Upper lobe of right lung (tissue), 1 donor: ENCODE measurements at regions not wholly inside any gene's neighbourhood (a gene's known extent, or its start where the extent isn't known, plus 50 kb on each side); places are given as distances from the start of the nearest gene placed in this dataset.

ENCODE experiments used
- ATAC-seq: fragments of 200-7000 bp; cut with Tn5 transposase; one replicate; pipeline ENCODE4 v1.9.1; 2020; ENCODE audit warnings: mild to moderate bottlenecking, moderate library complexity
- DNase-seq: peaks from one replicate; pipeline ENCODE4 v3.0.0-alpha.2; 2020
- H3K27ac ChIP-seq: fragments of 200-600 bp; one replicate; pipeline ENCODE4 v1.8.0; 2022
- H3K27me3 ChIP-seq: fragments of 200-600 bp; one replicate; pipeline ENCODE4 v1.8.0; 2022; ENCODE audit warnings: mild to moderate bottlenecking
- H3K36me3 ChIP-seq: fragments of 200-600 bp; one replicate; pipeline ENCODE4 v1.8.0; 2022
- H3K4me1 ChIP-seq: fragments of 200-600 bp; one replicate; pipeline ENCODE4 v1.8.0; 2022
- H3K4me3 ChIP-seq: fragments of 200-600 bp; one replicate; pipeline ENCODE4 v1.8.0; 2022; ENCODE audit warnings: mild to moderate bottlenecking
- H3K9me3 ChIP-seq: fragments of 200-600 bp; one replicate; pipeline ENCODE4 v1.8.0; 2022
- intact Hi-C: fragments of 100-400 bp; cut with DNase I; formaldehyde crosslinking; loops from one replicate; pipeline ENCODE4 v1.11.0; 2022
- TF ChIP-seq, protein P1 (sequence below): fragments of 200-600 bp; IDR thresholded peaks from one replicate; pipeline ENCODE4 v1.8.0; 2022; ENCODE audit warnings: antibody characterized with exemption
- donor health status: DM: no; HTN: yes; CAD: no; lungs with severe emphysema.

DNA sequence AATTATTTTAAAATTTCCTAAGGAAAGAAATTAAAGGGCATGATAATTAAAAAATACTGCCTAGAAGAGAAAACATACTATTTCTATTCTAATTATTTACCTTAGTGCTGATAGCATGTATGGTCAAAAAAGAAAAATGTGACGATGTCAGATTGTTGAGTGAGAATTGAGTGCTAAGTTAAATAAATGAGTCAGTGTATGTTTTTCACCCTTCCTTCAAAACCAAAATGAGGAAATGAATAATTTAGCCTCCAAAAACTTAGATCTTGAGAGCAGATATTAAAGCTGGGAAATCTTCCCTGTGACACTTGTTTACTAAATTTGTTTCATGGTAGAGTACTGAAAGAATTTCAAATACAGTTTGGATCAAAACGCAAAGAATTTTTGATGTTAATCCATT is 58.6 kb upstream of the NYAP2 start:
- Histone ChIP-seq H3K4me1 (no peaks in the 10 kb centered on the region), H3K36me3 (no peaks in the 10 kb centered on the region), H3K27me3 (no peaks in the 10 kb centered on the region), H3K4me3 (no peak overlapping the region), H3K27ac (no peak overlapping the region), H3K9me3 (no peaks in the 10 kb centered on the region)
- ATAC-seq (no peak), DNase-seq (no peak)
- TF ChIP-seq, protein P1, sequence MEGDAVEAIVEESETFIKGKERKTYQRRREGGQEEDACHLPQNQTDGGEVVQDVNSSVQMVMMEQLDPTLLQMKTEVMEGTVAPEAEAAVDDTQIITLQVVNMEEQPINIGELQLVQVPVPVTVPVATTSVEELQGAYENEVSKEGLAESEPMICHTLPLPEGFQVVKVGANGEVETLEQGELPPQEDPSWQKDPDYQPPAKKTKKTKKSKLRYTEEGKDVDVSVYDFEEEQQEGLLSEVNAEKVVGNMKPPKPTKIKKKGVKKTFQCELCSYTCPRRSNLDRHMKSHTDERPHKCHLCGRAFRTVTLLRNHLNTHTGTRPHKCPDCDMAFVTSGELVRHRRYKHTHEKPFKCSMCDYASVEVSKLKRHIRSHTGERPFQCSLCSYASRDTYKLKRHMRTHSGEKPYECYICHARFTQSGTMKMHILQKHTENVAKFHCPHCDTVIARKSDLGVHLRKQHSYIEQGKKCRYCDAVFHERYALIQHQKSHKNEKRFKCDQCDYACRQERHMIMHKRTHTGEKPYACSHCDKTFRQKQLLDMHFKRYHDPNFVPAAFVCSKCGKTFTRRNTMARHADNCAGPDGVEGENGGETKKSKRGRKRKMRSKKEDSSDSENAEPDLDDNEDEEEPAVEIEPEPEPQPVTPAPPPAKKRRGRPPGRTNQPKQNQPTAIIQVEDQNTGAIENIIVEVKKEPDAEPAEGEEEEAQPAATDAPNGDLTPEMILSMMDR = no peak
- intact Hi-C loops = no loop called here

DNA sequence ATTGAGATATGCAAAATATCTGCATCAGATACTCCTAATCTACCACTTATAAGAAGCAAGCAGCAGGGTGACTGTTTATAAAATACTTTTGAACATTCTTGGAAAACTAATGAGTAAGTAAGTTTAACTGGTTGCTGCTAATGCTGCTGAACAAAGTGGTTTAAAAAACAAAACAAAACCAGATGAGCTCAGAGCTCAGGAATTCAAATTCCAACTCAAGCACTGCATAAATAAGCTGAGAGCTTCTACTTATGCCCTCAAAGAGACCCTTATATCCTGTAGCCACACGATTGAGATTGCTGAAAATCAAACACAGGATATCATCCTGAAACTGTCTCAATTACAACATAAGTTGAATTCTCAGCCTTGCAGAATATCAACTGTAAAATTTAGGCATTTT is 62.3 kb upstream of the NYAP2 start:
- no peaks in the 10 kb centered on the region for H3K36me3 ChIP-seq
- H3K27ac ChIP-seq = no peak overlapping the region
- no peaks in the 10 kb centered on the region for H3K27me3 ChIP-seq
- ATAC-seq (peak; percentile 68), DNase-seq (no peak)
- TF ChIP-seq, protein P1 = no peak
- intact Hi-C loops = no loop called here
- no peak overlapping the region for H3K4me3 ChIP-seq
- H3K9me3 ChIP-seq = no peaks in the 10 kb centered on the region
- H3K4me1 ChIP-seq = no peaks in the 10 kb centered on the region

DNA sequence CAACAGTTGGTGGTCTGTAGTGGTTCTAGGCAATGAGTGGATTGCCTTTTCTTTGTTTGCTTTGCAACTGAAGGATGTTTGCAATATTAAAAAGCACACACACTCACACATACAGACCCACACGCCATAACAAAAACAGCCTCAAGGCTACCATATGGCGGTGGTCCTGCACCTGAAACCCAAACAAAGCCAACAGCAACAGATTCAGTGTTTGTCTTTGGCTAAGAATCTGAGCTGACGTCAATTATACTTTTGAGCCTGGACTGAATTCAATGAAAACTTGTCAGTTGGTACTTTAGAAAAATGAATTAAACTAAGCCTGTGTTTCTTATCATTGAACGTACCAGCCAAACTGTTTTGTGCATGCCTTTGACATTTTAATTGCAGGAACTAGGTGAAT is 65.0 kb upstream of the NYAP2 start:
- DNase-seq (no peak), ATAC-seq (peak; percentile 38)
- Histone ChIP-seq H3K27me3 (no peaks in the 10 kb centered on the region), H3K27ac (no peak overlapping the region), H3K36me3 (no peaks in the 10 kb centered on the region), H3K4me3 (no peak overlapping the region), H3K9me3 (no peaks in the 10 kb centered on the region), H3K4me1 (no peaks in the 10 kb centered on the region)
- intact Hi-C loops = no loop called here
- TF ChIP-seq, protein P1 = no peak

DNA sequence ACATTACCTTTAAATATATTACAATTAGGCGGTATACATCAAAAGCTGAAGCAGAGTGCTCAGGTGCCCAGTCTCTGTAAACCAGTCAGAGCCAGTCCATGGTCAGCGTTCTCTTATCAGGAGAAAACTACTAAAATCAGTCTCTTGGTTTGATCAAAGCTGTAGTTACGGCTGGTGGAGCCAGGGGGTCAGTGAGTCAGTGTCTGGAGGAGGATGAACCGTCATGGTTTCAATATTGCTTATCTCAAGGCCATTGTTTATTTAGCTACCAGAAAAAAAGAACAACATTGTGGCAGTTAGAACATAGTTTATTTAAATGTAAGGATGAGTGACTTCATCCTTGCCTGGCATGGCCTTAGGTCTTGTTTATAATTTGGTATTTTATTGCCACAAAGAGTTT is 71.3 kb upstream of the NYAP2 start:
- no peak overlapping the region for H3K4me3 ChIP-seq
- H3K4me1 ChIP-seq = no peaks in the 10 kb centered on the region
- DNase-seq = no peak
- H3K27me3 ChIP-seq = no peaks in the 10 kb centered on the region
- no peaks in the 10 kb centered on the region for H3K9me3 ChIP-seq
- TF ChIP-seq, protein P1 = no peak
- ATAC-seq = no peak
- no peaks in the 10 kb centered on the region for H3K36me3 ChIP-seq
- H3K27ac ChIP-seq = no peak overlapping the region
- intact Hi-C loops = no loop called here

DNA sequence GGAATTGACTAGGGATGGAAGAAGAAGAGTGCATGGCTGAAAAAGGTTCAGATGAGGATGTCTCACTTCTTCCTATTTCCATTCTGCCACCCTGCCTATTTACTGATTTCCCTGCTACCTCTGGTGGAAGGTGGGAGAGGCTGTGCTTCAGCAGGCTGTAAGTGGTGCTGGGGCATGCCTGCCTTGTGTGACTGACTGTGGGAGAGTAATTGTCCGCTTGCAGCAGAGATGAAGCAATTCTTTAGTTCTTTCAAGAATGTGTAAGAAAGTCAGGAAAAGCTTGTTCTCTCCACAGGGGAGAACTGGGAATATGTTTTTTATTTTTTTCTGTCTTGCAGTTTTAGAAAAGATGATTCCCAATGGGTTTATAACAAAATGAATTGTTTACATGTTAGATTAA is 72.5 kb upstream of the NYAP2 start:
- ATAC-seq (no peak), DNase-seq (no peak)
- intact Hi-C loops = no loop called here
- Histone ChIP-seq H3K9me3 (no peaks in the 10 kb centered on the region), H3K4me1 (no peaks in the 10 kb centered on the region), H3K27me3 (no peaks in the 10 kb centered on the region), H3K27ac (no peak overlapping the region), H3K4me3 (no peak overlapping the region), H3K36me3 (no peaks in the 10 kb centered on the region)
- TF ChIP-seq, protein P1 = no peak

DNA sequence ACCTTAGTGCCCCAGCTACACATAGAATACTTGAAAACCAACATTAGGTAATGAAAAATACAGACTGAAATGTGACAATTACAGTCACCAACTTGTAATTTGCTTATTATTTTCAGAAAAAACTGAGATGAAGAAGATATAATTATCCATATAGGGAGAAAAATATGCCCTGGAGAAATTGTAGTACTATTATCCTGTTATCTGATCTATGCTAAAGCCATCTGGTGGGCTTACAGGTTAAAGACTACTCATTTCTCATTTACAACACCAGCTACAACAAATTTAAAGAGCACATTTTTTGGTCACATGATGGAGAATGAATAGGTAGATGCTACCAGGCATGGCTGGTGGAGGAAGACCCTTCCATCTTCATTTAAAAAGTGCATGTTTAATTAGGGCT is 79.6 kb upstream of the NYAP2 start:
- H3K4me1 ChIP-seq = no peaks in the 10 kb centered on the region
- no peak overlapping the region for H3K4me3 ChIP-seq
- H3K36me3 ChIP-seq = no peaks in the 10 kb centered on the region
- TF ChIP-seq, protein P1 = no peak
- H3K27me3 ChIP-seq = no peaks in the 10 kb centered on the region
- DNase-seq = no peak
- H3K27ac ChIP-seq = no peak overlapping the region
- no peak for ATAC-seq
- peaks cover 4% of the 10 kb centered on the region for H3K9me3 ChIP-seq
- intact Hi-C loops = no loop called here
